ENCODE measurements at regions not wholly inside any gene's neighbourhood (a gene's known extent, or its start where the extent isn't known, plus 50 kb on each side); places are given as distances from the start of the nearest gene placed in this dataset.
"Not testable (repeated sequence)": the region's sequence is repeated elsewhere in the genome, so short reads cannot be mapped to it uniquely, and the experiment has no call there.

DNA sequence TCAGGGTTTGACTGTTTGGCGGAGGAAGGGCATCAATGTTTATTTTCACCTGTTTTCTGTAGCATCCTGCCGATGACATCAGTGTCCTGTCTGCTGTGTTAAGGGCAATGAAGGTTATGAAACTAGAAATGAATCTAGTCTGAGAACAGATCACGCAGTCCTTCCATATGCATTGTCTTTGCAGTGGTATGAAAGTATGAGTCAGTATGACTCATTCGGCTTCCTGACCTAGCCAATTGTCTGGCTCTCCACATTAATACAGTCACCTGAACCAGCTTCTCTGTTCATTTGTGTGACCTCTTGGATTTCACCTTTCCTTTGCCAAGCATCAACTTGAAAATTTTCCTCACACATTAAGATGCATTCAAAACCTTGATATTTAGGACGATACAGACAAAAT is 353.8 kb downstream of the RND3 start:
- H3K27ac Mint-ChIP-seq: no peak overlapping the region
- H3K4me1 Mint-ChIP-seq: no peaks in the 10 kb centered on the region
- H3K36me3 Mint-ChIP-seq: no peaks in the 10 kb centered on the region
- H3K9me3 Mint-ChIP-seq: peaks cover 3 to 5% (median 4%) of the 10 kb centered on the region in 3 donors
- H3K4me3 Mint-ChIP-seq: no peak overlapping the region
- H3K27me3 Mint-ChIP-seq: no peaks in the 10 kb centered on the region

DNA sequence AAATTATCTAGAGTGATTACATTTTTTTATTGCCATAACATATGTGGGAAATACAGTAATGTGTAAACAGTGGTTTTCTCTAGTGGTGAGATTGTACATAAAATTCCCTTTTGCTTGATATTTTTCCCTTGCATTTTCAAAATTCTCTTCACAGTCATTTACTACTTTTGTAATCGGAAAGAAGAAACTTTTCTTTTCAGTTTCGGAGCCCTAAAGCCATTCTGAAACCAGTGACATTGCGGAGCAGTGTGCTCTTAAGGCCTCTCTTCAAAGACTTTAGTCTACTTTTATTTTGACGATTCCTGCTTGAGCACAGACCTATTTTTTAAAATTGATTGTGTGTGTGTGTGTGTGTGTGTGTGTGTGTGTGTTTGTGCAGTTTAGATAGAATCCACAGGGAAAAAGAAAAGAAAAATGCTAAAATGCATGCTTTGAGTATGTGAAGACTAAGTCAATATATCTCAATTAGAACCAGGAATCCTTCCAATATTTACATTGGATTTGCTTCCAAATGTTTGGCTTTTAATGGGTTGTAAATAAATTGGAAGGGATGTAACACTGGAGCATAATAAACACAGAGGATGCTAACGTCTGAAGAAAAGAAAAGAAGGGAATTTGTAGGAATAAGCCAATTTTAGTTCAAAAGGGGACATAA is 357.4 kb downstream of the RND3 start:
- Mint-ChIP-seq H3K27ac (no peak overlapping the region), H3K4me3 (no peak overlapping the region), H3K36me3 (no peaks in the 10 kb centered on the region), H3K27me3 (no peaks in the 10 kb centered on the region), H3K4me1 (no peaks in the 10 kb centered on the region), H3K9me3 (peaks cover 2 to 4% (median 3%) of the 10 kb centered on the region in 3 donors)

DNA sequence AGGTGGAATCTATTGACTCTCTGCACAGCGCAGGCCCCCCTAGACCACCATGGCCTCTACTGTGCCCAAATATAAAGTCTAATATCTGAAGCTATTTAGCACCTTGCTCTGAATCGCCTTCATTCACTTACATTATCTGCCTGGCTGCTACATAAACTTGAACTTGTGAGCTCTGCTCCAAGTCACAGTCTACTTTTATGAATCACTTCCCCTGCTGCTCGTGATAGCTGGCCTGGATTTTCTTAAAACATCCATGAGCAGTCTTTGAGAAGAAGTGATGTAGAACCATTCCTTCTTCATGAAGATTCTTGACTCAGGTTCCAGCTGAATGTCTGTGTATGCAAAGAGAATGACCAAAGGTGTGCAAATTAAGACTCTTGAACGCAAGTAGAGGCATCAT is 359.5 kb downstream of the RND3 start:
- no peaks in the 10 kb centered on the region for H3K27me3 Mint-ChIP-seq
- H3K27ac Mint-ChIP-seq: no peak overlapping the region
- peaks cover 0 to 9% (median 7%) of the 10 kb centered on the region in 3 donors for H3K9me3 Mint-ChIP-seq
- no peaks in the 10 kb centered on the region for H3K4me1 Mint-ChIP-seq
- H3K36me3 Mint-ChIP-seq: no peaks in the 10 kb centered on the region
- H3K4me3 Mint-ChIP-seq: no peak overlapping the region

- no peaks in the 10 kb centered on the region for H3K36me3 Mint-ChIP-seq
- no peak overlapping the region for H3K4me3 Mint-ChIP-seq
- H3K27me3 Mint-ChIP-seq: no peaks in the 10 kb centered on the region
- H3K27ac Mint-ChIP-seq: no peak overlapping the region
- H3K9me3 Mint-ChIP-seq: peaks cover 0 to 9% (median 7%) of the 10 kb centered on the region in 3 donors
- H3K4me1 Mint-ChIP-seq: no peaks in the 10 kb centered on the region
Measured at GRCh38 chr2:150127346-150127990, 360.0 kb downstream of the RND3 start.

DNA sequence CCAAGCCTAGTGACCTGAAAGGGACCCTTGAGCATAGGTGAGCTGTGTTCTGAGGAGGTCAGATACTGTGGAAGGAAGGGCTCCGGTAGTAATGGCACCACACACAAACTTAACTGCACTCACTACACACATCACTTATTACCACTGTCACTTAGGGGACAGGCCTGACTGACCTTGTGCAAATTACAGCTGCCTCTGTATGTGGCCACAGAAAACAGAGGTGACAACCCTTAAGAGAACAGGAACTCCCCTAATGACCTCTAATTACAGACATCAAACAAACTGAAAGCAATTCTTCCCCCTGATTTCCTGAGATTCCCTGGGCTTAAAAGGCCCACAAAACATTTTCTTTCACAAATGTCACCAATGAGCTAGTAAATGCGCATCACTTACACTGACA is 360.6 kb downstream of the RND3 start:
- Mint-ChIP-seq H3K4me1 (no peaks in the 10 kb centered on the region), H3K4me3 (no peak overlapping the region), H3K27ac (no peak overlapping the region), H3K36me3 (no peaks in the 10 kb centered on the region), H3K9me3 (peaks cover 0 to 9% (median 7%) of the 10 kb centered on the region in 3 donors), H3K27me3 (no peaks in the 10 kb centered on the region)

GRCh38 chr2:150126143-150126740 is 361.2 kb downstream of the RND3 start:
- Mint-ChIP-seq H3K27me3 (no peaks in the 10 kb centered on the region), H3K9me3 (peaks cover 0 to 9% (median 7%) of the 10 kb centered on the region in 3 donors), H3K36me3 (no peaks in the 10 kb centered on the region), H3K4me1 (no peaks in the 10 kb centered on the region), H3K27ac (no peak overlapping the region), H3K4me3 (no peak overlapping the region)

DNA sequence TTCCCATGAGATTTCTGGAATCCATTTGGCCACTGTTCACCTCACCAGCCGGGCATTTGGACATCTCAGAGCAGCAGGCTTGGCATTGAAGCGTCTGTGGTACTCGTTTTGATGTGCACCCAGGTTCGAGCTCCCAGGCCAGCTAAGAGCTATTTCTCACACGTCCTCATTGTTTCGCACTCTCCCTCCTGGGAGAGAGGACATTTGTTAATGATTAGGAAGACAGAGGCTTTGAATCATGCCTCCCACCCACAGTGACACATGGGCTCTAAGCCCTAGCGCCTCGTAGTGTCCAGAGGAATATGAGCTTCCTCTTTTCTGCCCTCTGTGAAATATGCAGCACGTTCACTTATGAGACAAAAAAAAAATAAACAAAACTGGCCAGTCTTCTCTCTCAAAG is 361.8 kb downstream of the RND3 start:
- Mint-ChIP-seq H3K27me3 (no peaks in the 10 kb centered on the region), H3K4me3 (no peak overlapping the region), H3K9me3 (peaks cover 0 to 9% (median 7%) of the 10 kb centered on the region in 3 donors), H3K27ac (no peak overlapping the region), H3K36me3 (no peaks in the 10 kb centered on the region), H3K4me1 (no peaks in the 10 kb centered on the region)

- H3K4me3 Mint-ChIP-seq: no peak overlapping the region
Measured at GRCh38 chr2:150125188-150125587, 362.3 kb downstream of the RND3 start.

GRCh38 chr2:150124739-150125138 is 362.7 kb downstream of the RND3 start:
- Mint-ChIP-seq H3K4me3 (no peak overlapping the region), H3K4me1 (no peaks in the 10 kb centered on the region), H3K36me3 (no peaks in the 10 kb centered on the region), H3K27me3 (no peaks in the 10 kb centered on the region), H3K27ac (no peak overlapping the region), H3K9me3 (peaks cover 0 to 5% (median 5%) of the 10 kb centered on the region in 3 donors)

More at GRCh38 chr2:150125188-150125587, 362.3 kb downstream of the RND3 start:
- Mint-ChIP-seq H3K4me1 (no peaks in the 10 kb centered on the region), H3K36me3 (no peaks in the 10 kb centered on the region), H3K27ac (no peak overlapping the region), H3K27me3 (no peaks in the 10 kb centered on the region), H3K9me3 (peaks cover 0 to 5% (median 5%) of the 10 kb centered on the region in 3 donors)

GRCh38 chr2:150122871-150123613 is 364.4 kb downstream of the RND3 start:
- Mint-ChIP-seq H3K36me3 (peaks cover 2% of the 10 kb centered on the region), H3K27ac (no peak overlapping the region), H3K4me3 (no peak overlapping the region), H3K9me3 (peaks cover 0 to 5% (median 5%) of the 10 kb centered on the region in 3 donors), H3K27me3 (no peaks in the 10 kb centered on the region), H3K4me1 (no peaks in the 10 kb centered on the region)

DNA sequence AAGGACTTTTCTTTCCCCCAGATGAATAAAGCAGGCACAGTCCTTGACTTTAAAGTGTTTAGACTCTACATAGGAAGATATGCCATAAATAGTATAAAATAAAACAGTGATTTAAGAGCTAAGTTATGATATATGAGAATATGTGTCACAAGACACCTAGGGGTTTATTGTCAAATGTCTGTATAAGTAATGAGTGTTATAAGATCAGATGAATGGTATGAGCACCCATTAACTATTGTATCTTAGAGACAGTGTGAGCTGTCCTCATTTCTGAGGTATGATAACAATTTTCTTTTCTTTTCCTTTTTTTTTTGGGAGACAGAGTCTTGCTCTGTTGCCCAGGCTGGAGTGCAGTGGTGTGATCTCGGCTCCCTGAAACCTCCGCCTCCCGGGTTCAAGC is 365.3 kb downstream of the RND3 start:
- H3K36me3 Mint-ChIP-seq: peaks cover 2% of the 10 kb centered on the region
- no peaks in the 10 kb centered on the region for H3K4me1 Mint-ChIP-seq
- H3K27ac Mint-ChIP-seq: no peak overlapping the region
- peaks cover 0 to 5% (median 5%) of the 10 kb centered on the region in 3 donors for H3K9me3 Mint-ChIP-seq
- H3K27me3 Mint-ChIP-seq: no peaks in the 10 kb centered on the region
- no peak overlapping the region for H3K4me3 Mint-ChIP-seq

DNA sequence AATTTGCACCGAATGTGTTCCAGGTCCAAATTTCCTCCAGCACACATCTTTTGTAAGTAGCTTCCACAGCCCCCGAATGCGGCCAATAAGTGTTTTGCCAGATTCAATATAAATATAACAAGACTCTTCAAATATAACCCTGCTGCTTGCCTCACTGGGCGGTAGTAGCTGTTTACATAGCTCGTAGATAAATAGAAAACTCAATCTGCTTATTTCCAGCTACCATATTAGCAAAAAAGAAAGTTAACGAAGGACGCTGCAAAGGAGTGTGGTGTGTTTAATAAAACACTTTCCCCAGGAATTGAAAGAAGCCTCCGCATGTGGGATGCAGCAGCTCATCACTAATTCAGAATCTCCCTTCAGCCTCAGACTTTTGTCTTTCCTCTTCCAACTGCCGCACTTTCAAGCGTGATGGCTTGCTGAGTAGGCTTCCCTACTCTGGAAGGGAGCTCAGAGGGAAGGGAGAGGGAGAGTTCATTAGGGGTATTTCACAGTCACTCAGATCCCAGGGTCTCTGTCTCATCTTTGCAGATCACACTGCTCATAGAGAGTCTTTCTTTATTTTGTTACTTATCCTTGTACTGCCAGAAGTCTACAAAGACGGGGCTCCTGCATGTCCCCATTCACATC is 367.0 kb downstream of the RND3 start:
- Mint-ChIP-seq H3K4me3 (no peak overlapping the region), H3K4me1 (no peaks in the 10 kb centered on the region), H3K36me3 (peaks cover 2% of the 10 kb centered on the region), H3K27ac (no peak overlapping the region), H3K27me3 (no peaks in the 10 kb centered on the region), H3K9me3 (peaks cover 0 to 5% (median 5%) of the 10 kb centered on the region in 3 donors)

DNA sequence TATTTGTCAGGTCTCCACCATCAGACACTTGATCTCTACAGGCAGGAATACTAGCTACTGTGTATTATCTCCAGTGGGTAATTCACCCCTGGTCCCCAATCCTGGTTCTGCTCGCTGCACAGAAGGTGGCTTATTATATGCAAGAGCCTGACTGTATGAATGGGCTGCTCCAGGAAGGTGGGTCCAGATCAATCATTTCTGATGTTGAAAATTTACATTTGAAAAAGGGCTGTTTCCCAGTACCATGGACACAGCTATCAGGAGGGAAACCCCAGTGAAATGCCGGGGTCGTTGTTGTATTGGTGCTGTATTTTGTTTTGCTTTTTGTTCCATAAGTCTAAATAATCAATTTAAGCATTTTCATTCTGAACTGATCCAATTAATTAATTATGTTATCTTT is 367.6 kb downstream of the RND3 start:
- Mint-ChIP-seq H3K4me3 (no peak overlapping the region), H3K27me3 (no peaks in the 10 kb centered on the region), H3K4me1 (no peaks in the 10 kb centered on the region), H3K27ac (no peak overlapping the region), H3K36me3 (peaks cover 2% of the 10 kb centered on the region), H3K9me3 (peaks cover 0 to 5% (median 5%) of the 10 kb centered on the region in 3 donors)

- H3K4me1 Mint-ChIP-seq: not testable (repeated sequence)
Measured at GRCh38 chr2:150114089-150114488, 373.4 kb downstream of the RND3 start.

DNA sequence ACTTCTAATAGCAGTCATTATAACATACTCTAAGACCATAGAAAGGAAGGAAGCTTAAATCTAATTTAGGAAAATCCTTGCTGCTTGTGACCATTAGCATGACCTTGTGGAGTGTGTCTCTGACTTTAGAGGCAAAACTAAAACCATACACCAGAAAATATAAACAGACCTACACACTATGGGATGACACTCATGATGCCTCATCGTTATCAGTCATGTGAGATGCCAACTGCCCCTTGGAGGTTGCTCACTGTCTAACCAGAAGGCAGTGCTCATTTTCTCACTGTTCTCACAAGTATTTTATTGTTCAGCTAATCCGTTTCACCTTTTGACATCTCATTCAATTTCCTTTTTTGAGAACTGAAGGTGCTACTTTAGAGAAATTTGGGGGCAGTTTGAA is 376.9 kb downstream of the RND3 start:
- peaks cover 0 to 7% (median 4%) of the 10 kb centered on the region in 3 donors for H3K9me3 Mint-ChIP-seq
- H3K27me3 Mint-ChIP-seq: no peaks in the 10 kb centered on the region
- no peak overlapping the region for H3K4me3 Mint-ChIP-seq
- no peak overlapping the region for H3K27ac Mint-ChIP-seq
- no peaks in the 10 kb centered on the region for H3K36me3 Mint-ChIP-seq
- no peaks in the 10 kb centered on the region for H3K4me1 Mint-ChIP-seq

More at GRCh38 chr2:150114089-150114488, 373.4 kb downstream of the RND3 start:
- H3K9me3 Mint-ChIP-seq, H3K27ac Mint-ChIP-seq, H3K27me3 Mint-ChIP-seq, H3K36me3 Mint-ChIP-seq, H3K4me3 Mint-ChIP-seq: not testable (repeated sequence)
